ENCODE measurements at regions not wholly inside any gene's neighbourhood (a gene's known extent, or its start where the extent isn't known, plus 50 kb on each side); places are given as distances from the start of the nearest gene placed in this dataset.
A peak's percentile ranks its signal among the peaks of the same experiment; 100 is the strongest.

DNA sequence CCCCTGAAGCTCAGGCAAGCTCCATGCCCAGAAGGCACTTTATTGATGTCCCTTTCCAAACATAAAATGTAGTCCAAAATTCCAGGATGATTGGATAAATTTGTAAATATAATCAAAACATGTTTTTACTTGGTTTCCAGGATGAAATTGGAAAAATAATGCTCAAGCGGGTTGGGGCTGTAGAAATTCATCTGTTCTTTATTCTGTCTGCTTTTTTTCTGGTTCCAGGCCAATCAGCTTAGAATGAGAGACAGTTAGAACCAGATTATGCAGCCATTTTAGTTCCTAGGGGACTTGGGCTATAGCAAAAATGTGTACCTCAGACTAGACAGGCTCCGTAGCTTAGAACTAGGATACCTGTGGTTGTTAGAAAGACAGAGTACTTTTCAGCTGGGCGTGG lies 450.8 kb downstream of the MCTP2 start:
- H3K4me1 Mint-ChIP-seq (ENCODE audit: insufficient read depth, unreplicated experiment), result peaks cover 9% of the 10 kb centered on the region
- intact Hi-C loops (cut with micrococcal nuclease), result no loop called here
- ChIA-PET POLR2A (no interaction called here), CTCF (no interaction called here)
- no peak for DNase-seq (ENCODE audit: unreplicated experiment)
- H3K9me3 Mint-ChIP-seq (ENCODE audit: unreplicated experiment), result no peaks in the 10 kb centered on the region
- H3K4me3 Mint-ChIP-seq (ENCODE audit: unreplicated experiment), result no peak overlapping the region
- H3K36me3 Mint-ChIP-seq (ENCODE audit: insufficient read depth, unreplicated experiment), result no peaks in the 10 kb centered on the region
- no TSS peak for BruUV-seq (replicated peaks)
- H3K27me3 Mint-ChIP-seq (ENCODE audit: insufficient read depth, unreplicated experiment), result no peaks in the 10 kb centered on the region
- no peak overlapping the region for H3K27ac Mint-ChIP-seq (ENCODE audit: low read depth, unreplicated experiment)
- TF ChIP-seq, protein P1, sequence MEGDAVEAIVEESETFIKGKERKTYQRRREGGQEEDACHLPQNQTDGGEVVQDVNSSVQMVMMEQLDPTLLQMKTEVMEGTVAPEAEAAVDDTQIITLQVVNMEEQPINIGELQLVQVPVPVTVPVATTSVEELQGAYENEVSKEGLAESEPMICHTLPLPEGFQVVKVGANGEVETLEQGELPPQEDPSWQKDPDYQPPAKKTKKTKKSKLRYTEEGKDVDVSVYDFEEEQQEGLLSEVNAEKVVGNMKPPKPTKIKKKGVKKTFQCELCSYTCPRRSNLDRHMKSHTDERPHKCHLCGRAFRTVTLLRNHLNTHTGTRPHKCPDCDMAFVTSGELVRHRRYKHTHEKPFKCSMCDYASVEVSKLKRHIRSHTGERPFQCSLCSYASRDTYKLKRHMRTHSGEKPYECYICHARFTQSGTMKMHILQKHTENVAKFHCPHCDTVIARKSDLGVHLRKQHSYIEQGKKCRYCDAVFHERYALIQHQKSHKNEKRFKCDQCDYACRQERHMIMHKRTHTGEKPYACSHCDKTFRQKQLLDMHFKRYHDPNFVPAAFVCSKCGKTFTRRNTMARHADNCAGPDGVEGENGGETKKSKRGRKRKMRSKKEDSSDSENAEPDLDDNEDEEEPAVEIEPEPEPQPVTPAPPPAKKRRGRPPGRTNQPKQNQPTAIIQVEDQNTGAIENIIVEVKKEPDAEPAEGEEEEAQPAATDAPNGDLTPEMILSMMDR (IDR thresholded peaks at IDR 0.05; ENCODE audit: unreplicated experiment), result no peak

DNA sequence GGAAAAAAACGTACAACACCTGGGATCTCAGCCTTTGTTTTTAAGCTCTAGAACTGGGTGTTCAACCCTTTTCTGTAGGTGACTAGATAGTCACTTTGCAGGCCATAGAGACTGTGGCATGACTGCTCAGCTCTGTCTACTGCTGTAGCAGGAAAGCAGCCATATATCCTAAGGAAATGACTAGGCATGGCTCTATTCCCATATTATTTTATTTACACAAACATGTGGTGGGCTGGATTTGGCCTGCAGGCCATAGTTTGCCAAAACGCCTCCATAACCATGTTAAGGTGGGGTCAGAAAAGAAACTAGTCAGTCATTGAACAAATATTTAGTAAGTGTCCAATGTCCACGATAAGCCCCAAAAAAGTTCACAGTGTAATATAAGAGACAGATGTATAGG lies 452.5 kb downstream of the MCTP2 start:
- intact Hi-C loops (cut with micrococcal nuclease), result no loop called here
- ChIA-PET CTCF (interaction anchor here (0.9 kb wide), 1 partner anchor 38 kb away, joined by 4 read pairs; no protein-coding TSS in a partner anchor), POLR2A (interaction anchor here (0.8 to 1.9 kb wide), 3 partner anchors 10 to 108 kb away, joined by 3 to 6 read pairs (median 3); no protein-coding TSS in a partner anchor)
- TF ChIP-seq, protein P1 (IDR thresholded peaks at IDR 0.05; ENCODE audit: unreplicated experiment), result no peak
- BruUV-seq (replicated peaks), result no TSS peak
- H3K36me3 Mint-ChIP-seq (ENCODE audit: insufficient read depth, unreplicated experiment), result no peaks in the 10 kb centered on the region
- H3K4me1 Mint-ChIP-seq (ENCODE audit: insufficient read depth, unreplicated experiment), result no peaks in the 10 kb centered on the region
- no peak overlapping the region for H3K27ac Mint-ChIP-seq (ENCODE audit: low read depth, unreplicated experiment)
- no peak for DNase-seq (ENCODE audit: unreplicated experiment)
- no peak overlapping the region for H3K4me3 Mint-ChIP-seq (ENCODE audit: unreplicated experiment)
- H3K27me3 Mint-ChIP-seq (ENCODE audit: insufficient read depth, unreplicated experiment), result no peaks in the 10 kb centered on the region
- H3K9me3 Mint-ChIP-seq (ENCODE audit: unreplicated experiment), result no peaks in the 10 kb centered on the region

DNA sequence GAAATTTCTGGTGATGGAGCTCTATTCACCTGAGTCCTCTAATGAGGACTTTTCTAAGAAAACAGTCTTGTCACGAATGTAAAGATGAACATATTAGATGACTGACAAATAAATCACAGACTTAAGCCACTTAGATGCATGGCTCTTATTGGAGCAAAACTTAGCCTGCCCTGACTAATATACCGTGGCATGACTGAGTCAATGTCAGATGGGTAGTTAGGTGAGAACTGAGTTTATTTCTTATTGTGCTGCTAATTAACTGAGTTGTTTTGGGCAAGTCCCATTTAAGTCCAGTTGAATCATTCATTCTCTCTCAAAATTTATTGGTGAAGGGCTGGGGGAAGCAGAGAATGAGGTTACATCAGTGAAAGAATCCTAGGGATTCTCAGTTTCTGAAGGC lies 459.8 kb downstream of the MCTP2 start:
- TF ChIP-seq, protein P1 (IDR thresholded peaks at IDR 0.05; ENCODE audit: unreplicated experiment), result no peak
- BruUV-seq (replicated peaks), result no TSS peak
- intact Hi-C loops (cut with micrococcal nuclease), result no loop called here
- Mint-ChIP-seq H3K4me3 (ENCODE audit: unreplicated experiment) (no peak overlapping the region), H3K4me1 (ENCODE audit: insufficient read depth, unreplicated experiment) (peaks cover 12% of the 10 kb centered on the region), H3K27me3 (ENCODE audit: insufficient read depth, unreplicated experiment) (no peaks in the 10 kb centered on the region), H3K36me3 (ENCODE audit: insufficient read depth, unreplicated experiment) (no peaks in the 10 kb centered on the region), H3K27ac (ENCODE audit: low read depth, unreplicated experiment) (no peak overlapping the region), H3K9me3 (ENCODE audit: unreplicated experiment) (no peaks in the 10 kb centered on the region)
- ChIA-PET CTCF (no interaction called here), POLR2A (interaction anchor here (0.5 kb wide), 1 partner anchor 274 kb away, joined by 3 read pairs; no protein-coding TSS in a partner anchor)
- no peak for DNase-seq (ENCODE audit: unreplicated experiment)

DNA sequence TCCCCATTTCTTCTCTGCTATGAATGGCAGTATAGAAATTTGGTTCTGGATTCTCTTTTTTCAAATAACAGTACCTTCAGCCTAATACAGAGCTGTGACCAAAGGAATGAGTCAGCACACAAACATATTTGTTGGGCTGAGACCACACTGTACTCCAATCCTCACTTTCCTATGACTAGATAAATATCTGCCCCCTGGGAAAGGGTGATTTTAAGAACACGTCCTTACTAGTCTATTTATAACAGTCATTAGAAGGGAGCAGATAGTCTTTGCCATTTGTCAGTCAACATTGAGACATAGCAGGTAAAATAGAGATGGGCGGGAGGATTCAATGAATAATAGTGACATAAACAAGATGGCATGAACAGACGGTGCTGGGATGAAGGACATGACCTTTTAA lies 461.3 kb downstream of the MCTP2 start:
- H3K27ac Mint-ChIP-seq (ENCODE audit: low read depth, unreplicated experiment), result peak overlapping the region; percentile 28
- H3K4me1 Mint-ChIP-seq (ENCODE audit: insufficient read depth, unreplicated experiment), result peaks cover 12% of the 10 kb centered on the region
- intact Hi-C loops (cut with micrococcal nuclease), result no loop called here
- TF ChIP-seq, protein P1 (IDR thresholded peaks at IDR 0.05; ENCODE audit: unreplicated experiment), result no peak
- ChIA-PET POLR2A (interaction anchor here (1.3 kb wide), 1 partner anchor 31 kb away, joined by 4 read pairs; no protein-coding TSS in a partner anchor), CTCF (no interaction called here)
- no TSS peak for BruUV-seq (replicated peaks)
- no peak overlapping the region for H3K4me3 Mint-ChIP-seq (ENCODE audit: unreplicated experiment)
- H3K27me3 Mint-ChIP-seq (ENCODE audit: insufficient read depth, unreplicated experiment), result no peaks in the 10 kb centered on the region
- DNase-seq (ENCODE audit: unreplicated experiment), result no peak
- no peaks in the 10 kb centered on the region for H3K36me3 Mint-ChIP-seq (ENCODE audit: insufficient read depth, unreplicated experiment)
- no peaks in the 10 kb centered on the region for H3K9me3 Mint-ChIP-seq (ENCODE audit: unreplicated experiment)

All from MCF 10A (cell line).